ENCODE measurements at regions not wholly inside any gene's neighbourhood (a gene's known extent, or its start where the extent isn't known, plus 50 kb on each side); places are given as distances from the start of the nearest gene placed in this dataset.

DNA sequence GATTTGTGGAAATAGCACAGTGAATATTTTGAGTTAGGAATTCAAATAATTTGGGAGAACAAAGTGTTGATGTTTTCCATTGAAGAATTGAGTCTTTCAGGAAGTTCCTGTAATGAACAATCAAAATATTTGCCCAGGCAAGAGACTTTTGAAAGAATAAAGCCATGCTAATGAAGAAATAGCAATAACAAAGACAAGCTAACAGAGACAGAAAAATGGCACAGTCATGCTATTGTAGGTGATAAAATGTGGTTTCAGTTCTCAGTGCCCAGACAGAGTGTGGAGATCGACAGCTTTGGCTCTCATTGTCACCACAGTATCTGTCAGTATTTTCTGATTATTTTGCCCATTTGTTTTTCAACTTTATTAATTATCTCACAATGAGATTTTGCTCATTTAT is 490.8 kb upstream of the PIK3C3 start:
- DNase-seq: no peak

DNA sequence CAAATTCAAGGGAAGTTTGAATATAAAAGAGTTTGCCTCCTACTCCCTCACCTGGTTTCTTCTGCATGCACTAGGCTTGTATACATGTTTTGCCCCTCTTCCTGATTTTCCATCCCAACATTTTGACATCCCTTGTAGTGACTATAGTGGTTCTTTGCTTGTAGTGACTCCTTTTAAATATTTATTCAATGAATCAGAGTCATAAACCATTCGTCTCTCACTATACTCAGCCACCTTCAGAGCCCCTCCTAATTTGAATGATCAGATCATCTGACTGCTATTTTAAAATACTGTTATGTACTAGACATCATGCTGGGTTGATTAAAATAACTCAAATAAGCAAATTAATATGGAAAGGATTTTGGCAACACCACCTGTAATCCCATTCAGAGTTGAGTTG is 492.1 kb upstream of the PIK3C3 start:
- DNase-seq: no peak

DNA sequence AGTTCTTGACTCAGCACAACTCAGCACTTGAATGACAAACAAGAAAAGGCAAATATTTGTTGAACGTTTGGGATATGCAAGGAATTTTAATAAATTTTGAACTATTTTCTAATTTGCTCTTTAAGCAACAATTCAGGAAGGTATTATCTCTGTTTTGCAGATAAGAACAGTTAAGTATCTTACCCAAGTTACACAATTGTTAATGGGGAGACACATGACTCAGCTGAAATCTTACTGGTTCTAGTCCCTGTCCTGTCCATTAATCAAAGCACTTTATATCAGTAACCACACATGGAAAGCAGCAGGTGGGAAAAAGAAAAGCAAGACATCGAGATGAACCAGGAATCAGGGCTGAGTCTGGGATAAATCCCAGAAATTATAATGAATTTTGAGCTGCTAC is 493.9 kb upstream of the PIK3C3 start:
- no peak for DNase-seq

DNA sequence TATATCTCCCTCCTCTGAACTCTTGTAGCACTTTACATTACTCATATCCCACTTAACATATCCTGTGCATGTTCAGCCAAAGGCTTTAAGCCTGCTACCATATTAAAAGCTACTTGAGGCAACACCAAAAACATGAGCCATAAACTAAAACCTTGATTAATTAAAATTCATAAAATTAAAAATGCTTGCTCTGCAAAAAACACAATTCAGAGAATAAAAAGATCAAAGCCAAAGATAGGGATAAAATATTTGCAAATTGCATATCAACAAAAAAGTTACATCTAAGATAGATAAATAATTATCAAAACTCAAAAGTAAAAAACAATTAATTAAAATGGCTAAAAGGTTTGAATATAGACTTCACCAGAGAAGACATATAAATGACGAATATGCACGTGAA is 495.4 kb upstream of the PIK3C3 start:
- no peak for DNase-seq

DNA sequence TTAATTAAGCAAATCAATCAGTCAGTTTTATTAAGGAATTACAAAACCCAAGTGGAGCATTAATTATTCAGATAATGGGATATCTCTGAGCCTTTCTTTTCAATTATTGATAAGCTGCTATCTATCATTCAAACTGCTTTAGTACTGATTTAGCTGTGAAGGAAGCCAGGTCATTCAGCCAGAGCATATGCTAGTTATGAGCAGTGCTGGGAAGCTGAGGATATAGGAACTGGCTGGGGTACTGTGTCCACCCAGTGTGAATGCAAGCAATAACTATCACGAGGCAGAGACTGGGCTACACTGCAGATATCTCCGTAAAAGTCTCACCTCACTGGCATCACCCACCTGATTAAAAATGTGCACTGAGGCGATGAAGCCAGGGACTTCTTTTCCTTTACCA is 496.7 kb upstream of the PIK3C3 start:
- DNase-seq: no peak

DNA sequence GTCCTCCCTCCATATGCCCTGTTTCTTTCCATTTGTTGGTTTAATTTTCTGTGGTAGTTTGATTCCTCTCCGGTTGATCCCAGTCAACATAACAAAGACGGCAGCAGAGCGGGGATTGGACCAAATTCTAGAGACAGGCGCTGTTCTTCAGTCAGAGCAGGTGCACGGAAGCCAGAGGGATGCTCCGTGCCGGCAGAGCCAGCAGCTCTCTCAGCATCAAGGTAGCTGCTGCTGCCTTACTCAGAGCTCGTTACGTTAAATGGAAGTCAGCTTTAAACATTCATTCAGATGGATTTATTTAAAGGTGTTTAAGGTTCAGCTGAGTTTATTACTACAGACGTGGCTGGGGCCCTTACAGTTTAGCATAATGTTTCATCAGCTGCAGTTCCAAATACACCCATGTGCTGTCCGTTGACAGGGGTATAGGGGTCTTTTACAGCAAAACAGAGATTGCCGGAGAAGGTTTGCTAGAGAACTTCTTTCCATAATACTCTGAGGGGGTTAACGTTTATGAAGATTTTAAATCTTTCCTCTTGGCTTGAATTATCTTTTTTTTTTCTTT is 497.2 kb upstream of the PIK3C3 start:
- no peak for DNase-seq

DNA sequence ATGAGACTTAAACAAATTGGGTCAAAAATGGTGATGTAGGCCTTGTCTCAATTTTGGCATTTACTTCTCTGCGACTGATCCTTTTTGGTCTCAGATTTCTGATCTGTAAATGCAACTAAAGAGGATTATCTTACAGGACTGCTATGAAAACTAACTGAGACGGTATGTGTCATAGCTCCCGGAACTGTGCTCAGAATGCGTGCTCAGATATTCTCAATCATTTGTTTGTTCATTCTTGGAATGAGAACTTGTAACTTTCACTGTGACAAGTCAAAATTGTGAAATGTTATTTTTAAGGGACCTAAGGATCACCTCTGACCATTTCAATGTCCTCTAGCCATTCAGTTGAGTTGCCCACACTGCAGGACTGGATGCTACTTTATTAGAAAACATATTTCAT is 498.2 kb upstream of the PIK3C3 start:
- no peak for DNase-seq

DNA sequence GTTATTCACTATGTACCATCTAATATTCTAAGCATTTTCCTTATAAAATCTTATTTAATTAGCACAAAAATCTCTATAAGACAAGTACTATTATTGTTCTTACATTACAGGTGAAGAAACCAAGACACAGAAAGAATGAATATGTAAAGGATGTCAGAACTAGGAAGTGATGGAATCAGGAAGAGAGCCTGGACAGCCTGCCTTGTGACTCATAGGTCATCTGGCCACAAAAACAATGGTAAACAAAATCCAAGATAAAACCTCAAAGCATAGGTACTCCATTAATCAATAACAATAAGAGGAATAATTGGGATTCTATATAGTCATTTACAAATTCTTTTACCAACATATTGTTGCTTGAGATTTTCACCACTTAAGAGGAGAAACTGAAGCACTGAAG is 505.4 kb upstream of the PIK3C3 start:
- DNase-seq: no peak

DNA sequence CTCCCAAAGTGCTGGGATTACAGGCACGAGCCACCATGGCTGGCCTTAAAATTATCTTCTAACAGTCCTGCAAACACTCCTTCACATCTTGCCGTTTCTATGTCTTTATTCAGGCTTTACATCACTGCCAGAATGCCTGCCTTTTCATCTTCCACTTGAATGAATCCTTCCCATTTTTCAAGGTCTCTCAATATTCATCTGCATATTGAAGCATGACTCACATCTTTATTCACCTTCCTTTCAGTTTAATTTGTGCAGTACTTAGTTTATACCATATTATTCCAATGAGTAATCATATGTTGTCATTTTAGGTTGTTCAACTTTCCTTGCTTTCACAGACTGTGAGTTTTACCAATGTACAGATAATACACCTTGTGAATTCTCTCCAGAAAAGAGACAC is 510.1 kb upstream of the PIK3C3 start:
- DNase-seq: no peak

DNA sequence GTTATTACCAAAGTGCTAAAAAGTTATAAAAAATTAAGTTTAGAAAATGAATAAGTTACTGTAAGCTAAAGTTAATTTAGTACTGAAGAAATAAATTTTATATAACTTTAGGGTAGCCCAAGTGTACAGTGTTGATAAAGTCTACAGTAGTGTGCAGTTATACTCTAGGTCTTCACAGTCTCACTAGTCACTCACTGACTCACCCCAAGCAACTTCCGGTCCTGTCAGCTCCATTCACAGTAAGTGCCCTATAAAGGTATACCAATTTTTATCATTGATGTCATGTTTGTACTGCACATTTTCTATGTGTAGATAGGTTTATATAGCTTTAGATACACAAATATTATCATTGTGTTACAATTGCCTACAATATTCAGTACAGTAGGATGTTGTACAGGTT is 518.3 kb upstream of the PIK3C3 start:
- no peak for DNase-seq

DNA sequence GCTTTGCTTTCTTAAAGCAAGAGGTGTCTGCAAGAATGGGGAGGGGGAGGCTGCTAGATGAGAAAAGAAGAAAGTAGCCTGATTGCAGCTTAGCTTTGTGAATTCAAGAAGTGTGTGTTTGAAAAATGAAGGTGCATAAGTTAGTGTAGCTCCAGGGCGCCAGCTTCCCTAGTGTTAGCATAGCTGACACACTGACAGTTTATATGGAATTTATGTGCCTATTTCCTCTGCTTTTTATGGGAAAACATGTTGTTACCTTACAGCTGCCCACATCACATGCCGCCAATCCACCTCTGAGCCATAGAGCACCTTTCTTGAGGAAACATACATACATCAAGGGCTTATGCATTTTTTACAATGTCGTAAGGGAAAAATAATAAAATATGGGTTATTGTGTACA is 536.4 kb upstream of the PIK3C3 start:
- no peak for DNase-seq

DNA sequence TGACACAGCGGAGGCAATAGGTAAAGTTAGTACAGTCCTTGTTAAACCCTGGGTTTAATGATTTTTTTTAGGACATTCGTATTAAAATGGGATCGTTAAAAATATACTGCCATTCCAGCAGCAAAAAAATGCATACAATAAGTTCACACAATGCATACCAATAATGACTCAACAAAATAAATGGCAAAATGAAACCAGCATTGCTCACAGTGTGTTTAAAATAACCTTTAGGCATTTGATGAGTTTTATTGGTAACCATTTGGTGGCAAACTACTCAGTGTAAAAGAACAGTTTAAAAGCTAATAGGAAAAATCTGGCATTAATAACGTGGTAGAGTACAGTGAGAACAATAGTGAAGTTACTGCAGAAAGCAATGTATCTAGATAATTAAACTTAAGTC is 539.0 kb upstream of the PIK3C3 start:
- DNase-seq: no peak

DNA sequence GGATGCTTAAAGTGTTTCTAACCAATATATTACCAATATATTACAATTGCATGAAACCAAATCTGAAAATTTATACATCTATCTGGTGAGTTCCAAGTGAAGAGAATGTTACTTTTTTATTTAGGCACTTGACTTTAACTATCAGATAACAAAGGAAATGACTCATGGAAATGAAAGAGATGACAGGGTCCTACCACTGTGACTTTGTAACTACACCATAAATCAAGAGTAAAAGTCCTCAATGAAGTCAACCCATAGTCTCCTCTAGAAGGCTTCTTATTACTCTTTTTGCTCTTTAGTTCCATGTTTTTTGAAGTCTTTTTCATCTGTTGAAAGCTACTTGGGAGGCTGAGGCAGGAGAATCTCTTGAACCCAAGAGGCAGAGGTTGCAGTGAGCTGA is 545.0 kb upstream of the PIK3C3 start:
- no peak for DNase-seq

DNA sequence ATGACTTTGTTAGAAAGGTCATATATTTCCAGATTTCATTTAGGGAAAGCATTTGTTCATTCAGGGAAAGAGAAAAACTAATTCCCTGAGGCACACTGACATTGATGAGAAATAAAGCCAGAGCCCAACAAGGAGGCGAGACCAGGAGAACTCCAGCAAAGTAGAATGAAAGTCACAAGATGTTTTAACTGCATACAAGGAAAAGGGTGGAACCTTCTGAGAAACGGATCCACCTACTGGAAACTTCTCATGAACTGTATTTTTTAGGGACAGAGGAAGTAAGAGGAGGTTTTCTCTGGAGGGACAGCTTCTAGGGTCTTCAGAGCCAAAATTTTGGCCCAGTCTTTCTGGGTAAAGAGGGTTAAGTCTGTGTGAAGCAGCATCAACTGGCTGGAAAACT is 548.2 kb upstream of the PIK3C3 start:
- DNase-seq: no peak

DNA sequence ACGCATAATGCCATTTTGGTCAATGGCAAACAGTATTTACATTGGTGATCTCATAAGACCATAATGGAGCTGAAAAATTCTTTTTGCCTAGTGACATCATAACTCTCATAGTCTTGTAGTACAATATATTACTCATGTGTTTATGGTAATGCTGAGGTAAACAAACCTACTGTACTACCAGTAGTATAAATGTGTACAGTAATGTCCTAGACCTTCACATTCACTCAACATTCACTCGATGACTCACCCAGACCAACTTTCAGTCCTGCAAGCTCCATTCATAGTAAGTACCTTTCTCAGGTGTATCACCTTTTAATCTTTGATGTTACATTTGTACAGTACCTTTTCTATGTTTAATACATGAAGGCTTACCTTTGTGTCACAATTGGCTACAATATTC is 558.2 kb upstream of the PIK3C3 start:
- DNase-seq: no peak

DNA sequence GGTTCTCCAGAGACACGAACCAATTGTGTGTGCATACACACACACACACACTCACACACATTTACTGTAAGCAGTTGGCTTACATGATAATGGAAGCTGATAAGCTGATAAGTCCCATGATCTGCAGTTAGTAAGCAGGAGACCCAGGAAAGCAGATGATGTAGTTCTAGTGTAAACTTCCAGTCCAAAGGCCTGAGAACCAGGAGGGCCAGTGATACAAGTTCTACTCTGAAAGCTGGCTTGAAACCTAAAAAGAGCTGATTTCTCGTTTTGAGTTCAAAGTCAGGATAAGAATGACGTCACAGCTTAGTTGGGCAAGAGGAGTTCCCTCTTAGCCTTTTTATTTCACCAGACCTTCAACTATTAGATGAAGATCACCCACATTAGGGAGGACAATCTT is 558.8 kb upstream of the PIK3C3 start:
- DNase-seq: no peak

DNA sequence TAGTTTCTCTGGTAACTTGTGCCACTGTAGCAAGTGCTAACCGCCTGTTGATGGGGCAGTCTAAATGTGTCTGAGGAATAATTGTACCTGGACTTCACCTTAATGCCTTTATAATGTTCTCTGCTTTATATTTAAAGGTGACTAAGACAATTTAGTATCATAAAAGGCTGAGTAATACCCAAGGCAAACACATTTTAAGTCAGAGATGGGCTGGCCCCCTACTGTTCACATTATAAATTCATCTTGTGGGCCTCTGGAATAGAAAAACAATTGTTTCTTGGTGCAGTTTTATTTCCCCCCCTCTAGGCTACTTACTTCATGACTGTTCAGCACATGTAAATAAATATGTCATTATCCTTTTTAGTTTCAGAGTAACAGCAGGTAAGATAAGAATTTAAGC is 559.3 kb upstream of the PIK3C3 start:
- no peak for DNase-seq

DNA sequence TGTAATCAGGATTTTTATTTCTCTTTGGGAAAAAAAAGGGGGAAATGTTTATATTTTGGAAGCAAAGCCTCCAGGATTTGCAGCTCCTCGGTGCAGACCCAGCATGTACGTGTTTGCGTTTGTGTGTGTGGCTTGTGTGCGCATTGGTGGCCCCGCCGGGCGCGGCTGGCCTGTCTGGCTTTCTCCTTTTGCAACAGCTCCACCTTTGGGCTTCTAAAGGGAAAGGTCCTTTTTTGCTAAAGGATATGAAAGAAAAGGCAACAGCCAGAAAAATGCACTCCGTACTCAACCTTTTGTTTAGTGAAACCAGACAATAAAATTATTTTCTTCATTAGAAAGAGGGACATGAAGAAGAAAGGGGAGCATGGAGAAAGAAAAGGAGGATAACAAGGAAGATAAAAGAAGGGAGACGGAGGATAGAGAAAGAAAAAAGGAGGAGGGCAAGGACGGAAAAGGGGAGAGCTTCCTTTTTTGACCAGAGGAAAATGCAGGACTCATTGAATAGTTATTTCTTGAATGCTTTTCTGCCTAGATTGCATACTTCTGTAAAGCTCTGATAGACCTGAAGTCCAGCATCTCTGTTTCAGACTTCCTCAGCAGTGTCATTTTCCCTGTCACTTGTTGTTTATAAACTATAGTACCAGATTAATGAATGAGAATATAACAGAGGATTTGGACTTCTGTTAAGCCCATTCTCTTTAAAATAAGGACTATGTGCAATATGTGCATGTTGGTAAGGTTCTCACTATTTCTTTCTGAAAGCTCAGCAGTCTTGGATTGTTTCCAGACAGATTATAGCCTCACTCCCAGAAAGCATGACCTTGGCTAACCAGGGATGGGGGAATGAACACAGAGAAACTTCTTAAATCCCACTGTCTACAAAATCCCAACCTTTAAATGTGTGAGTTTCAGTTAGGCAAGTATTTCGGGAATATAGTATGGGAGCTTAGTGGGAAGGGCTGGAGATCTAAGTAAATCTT is 563.1 kb upstream of the PIK3C3 start:
- DNase-seq: peak in 38 of 56 donors; percentile 1 to 57 (median 12)

DNA sequence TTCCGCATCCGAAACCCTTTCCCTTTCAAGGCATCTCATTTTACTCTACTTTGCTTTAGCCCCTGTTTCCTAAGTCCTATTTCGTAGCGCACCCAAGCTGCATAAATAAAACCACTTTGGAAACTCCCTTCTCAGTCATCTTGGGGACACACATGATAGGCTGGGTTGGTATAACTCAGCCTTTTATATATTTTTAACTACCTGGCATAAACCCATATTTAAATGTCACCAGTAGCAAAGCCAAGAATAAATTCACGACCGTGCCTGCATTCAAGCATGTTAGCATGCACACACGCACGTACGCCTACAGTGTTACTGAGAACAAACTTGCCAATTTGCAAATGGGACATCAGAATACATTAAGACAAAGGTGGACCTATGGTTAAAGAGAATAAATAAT is 564.7 kb upstream of the PIK3C3 start:
- DNase-seq: no peak

DNA sequence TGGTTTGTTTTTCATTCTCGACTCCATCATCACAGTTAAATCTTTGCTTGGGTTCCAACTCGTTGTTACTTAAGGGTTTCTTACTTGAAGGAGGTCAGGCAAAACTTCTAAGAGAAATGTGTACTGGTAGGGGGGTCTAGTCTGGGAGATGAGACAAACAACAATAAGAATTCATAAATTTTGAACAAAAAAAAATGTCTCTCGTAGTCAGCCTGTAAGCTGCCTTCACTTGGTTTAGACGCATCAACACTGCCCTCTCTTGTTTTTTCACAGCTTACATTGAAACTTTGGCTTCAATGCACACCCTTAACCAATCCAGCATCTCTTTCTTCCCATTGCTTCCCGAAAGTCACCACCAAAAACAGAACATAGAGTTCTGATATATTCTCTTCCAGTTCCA is 576.4 kb upstream of the PIK3C3 start:
- no peak for DNase-seq

DNA sequence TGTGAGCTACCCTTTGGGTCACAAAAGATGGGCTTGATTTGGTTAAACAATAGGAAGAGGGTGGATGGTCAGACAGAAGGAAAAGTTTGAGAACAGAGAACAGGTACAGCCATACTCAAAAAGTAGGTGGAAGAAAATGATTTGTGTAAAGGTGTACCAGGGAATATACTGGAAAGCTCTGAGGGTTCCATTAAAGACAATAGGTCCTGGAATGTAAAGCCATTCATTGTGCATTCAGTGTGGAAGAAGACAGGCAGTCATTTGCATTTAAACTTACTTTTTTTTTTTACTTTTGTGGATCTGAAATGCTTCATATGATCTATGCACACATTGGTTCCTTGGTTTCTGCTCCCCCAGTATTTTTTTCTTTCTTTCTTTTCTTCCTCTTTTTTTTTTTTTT is 581.4 kb upstream of the PIK3C3 start:
- no peak for DNase-seq

DNA sequence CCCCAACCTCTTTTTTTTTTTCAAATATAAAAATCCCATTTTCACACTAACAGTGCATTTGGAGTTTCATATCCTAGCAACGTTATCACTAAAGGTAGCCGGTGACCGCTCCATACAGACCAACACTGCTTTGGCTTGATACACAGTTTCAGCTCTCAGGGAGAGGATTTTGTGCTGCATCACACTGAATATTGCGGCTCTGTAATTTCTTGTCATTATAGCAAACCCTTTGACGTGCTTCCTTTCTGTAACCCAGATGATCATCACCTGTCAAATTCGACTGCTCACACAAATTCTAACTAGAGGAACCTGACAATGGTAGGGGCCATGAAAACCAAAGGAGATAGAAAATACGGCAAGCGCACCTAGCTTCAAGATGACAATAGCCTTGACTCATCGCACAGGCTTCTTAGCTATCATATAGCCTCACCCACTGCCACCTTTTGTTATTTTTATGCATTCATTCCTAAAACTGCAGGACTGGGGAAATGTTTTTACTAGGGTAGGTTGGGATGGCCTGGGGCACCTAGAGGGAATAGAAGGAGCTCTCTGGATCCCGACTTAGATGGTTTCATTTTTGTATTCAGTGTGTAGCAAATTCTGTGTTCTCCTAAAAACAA is 582.9 kb upstream of the PIK3C3 start:
- DNase-seq: no peak
